T-helper 9 cell (primary cell): ENCODE measurements at regions not wholly inside any gene's neighbourhood (a gene's known extent, or its start where the extent isn't known, plus 50 kb on each side); places are given as distances from the start of the nearest gene placed in this dataset.
"Not testable (repeated sequence)": the region's sequence is repeated elsewhere in the genome, so short reads cannot be mapped to it uniquely, and the experiment has no call there.

ENCODE experiments used
- DNase-seq: peaks from one replicate; pipeline ENCODE4 v3.0.0-alpha.2; 2020

DNA sequence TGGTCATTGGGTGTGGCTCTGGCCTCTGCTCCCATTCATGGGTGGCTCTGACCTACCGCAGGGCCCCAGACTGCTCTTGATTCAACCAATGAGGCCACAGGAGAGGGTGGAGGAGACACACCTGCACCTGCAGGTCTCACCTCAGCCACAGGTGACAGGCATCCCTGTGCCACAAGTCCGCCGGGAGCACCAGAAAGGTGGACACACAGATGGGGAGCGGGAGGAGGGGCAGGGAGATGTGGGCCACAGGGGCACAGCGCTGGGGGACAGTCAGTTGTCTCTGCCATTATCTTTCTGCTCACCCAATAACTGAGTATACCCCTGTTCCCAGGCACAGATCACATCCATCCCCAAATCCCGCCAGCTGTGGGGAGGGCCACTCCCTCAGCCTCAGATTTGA is 189.1 kb upstream of the SALL3 start:
- no peak for DNase-seq

DNA sequence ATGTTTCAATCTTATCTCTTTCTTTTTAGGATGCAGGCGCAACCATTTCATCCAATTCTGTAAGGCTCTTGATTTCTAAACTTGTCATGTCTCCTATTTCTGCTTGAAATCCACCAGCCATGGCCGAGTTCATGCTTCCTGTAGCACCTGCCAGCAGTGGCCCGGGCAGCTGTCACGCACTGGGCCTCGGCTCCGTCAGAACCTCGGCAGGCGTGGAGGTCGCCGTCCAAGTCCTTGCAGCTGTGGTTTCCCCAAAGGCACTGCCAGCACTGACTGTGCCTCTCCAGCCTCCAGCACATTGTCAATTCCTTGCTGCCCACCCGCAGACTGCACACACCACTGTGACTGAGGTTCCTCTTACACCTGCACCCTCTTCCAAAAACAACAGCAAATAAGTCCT is 188.7 kb upstream of the SALL3 start:
- no peak for DNase-seq

DNA sequence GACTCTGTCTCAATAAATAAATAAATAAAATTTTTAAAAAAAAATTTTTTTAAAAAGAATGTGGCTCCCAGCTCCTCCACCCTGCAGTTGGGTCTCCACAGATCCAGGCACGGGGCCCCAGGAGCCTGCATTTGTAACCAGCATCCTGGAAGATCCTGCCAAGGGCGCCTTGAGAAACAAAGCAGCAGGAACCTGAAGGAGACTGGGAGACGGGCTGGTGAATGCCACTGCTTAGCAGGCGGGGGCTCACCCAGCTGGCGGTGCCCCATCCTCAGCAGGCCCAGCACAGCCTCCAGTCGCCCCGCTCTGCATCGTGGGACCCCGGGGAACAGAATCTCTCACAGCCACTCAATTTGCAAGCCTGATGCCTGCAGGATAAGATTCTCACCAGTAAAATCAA is 187.5 kb upstream of the SALL3 start:
- DNase-seq, result no peak

DNA sequence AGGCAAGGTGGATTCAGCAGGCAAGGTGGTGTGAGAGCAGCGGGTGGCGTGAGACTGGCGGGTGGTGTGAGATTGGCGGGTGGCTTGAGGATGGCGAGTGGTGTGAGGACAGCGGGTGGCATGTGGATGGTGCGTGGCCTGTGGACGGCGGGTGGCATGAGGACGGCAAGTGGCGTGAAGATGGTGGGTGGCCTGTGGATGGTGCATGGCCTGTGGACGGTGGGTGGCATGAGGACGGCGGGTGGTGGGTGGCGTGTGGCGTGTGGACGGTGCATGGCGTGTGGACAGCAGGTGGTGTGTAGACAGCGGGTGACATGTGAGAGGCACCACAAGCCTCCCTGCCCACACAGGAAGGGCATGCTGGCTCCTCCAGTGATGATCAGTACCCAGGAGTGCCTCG is 186.9 kb upstream of the SALL3 start:
- DNase-seq, result no peak

DNA sequence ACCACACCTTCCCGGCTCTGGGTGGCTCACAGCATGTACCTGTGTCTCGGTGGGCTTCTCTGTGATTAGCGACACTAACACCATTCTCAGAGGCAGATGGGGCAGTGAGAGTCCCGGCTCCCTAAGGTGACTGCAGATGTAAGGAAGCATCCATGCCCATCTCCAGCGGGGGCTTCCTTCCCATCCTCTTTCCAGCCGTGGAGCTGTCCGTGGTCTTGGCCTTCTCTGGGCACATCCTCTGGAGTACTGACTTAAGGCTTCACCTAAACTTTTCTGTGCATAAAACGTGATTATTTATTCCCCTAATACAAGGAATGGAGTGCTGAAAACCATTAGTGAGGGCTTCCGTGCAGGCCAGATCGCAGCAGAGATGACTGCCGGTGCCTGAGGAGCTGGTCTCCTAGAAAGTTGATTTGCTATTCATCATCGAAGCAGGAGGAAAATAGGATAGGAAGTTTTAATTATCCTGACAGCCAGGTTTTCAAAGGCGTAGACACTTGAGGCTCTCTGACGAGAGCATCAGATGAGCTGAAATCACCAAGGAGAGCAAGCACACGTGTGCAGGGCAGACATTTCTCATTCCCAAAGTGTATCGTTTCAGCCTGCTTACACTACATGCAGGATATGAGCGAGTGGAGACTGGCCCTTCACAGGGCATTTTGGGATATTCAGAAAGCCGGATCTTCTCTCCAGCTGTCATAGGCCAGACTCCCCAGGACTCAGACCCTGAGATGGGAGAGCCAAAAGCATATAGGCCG is 186.1 kb upstream of the SALL3 start:
- no peak for DNase-seq

DNA sequence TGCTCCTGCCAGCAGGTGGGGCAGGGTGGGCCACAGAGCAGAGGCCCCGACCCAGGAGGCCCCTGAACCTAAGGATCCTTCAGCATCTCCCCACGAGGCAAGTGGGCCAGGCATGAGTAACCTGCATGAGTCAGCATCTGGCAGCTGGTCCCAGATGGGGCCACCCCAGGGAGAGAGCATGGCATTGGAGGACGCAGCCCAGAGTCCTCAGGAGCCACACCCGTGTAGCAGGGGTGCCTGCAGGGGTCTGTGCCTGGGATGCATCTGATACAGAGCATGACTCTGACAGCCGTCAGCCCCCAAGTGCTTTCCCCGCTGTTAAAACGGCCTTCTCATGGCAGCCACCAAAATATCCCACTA is 185.6 kb upstream of the SALL3 start:
- no peak for DNase-seq

DNA sequence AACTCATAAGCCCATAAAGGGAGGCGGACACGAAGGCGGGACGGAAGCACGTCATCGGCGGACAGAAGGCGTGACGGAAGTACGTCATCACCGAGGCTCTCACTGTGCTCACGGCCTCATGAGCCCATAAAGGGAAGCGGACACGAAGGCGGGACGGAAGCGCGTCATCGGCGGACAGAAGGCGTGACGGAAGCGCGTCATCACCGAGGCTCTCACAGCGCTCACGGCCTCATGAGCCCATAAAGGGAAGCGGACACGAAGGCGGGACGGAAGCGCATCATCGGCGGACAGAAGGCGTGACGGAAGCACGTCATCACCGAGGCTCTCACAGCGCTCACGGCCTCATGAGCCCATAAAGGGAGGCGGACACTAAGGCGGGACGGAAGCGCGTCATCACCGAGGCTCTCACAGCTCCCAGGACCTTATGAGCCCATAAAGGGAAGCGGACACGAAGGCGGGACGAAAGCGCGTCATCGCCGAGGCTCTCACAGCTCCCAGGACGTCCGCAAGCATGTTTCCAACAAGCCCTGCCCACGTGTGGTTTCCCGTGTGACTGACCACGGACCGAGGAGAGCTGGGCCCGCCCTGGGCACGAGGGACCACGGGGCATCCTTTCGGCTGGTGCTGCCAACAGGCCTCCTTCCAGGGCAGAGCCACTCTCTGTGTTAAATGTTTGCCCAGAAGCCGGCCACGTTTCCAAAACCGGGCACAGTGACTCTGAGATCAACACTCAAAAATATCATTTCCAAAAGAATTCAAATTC is 182.7 kb upstream of the SALL3 start:
- DNase-seq, result no peak

DNA sequence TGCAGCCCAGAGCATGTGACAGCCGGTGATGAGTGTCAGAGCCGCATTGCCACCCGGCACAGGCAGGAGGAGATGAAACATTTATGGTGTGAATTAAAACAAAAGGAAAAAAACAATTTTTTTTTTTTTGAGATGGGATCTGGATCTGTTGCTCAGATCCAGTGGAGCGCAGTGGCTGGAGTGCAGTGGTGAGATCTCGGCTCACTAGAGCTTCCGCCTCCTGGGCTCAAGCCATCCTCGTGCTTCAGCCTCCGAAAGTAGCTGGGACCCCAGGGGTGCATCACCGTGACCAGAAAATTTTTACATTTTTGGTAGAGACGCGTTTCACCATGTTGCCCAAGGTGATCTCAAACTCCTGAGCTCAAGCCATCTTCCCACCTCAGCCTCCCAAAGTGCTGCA is 182.1 kb upstream of the SALL3 start:
- DNase-seq, result no peak

DNA sequence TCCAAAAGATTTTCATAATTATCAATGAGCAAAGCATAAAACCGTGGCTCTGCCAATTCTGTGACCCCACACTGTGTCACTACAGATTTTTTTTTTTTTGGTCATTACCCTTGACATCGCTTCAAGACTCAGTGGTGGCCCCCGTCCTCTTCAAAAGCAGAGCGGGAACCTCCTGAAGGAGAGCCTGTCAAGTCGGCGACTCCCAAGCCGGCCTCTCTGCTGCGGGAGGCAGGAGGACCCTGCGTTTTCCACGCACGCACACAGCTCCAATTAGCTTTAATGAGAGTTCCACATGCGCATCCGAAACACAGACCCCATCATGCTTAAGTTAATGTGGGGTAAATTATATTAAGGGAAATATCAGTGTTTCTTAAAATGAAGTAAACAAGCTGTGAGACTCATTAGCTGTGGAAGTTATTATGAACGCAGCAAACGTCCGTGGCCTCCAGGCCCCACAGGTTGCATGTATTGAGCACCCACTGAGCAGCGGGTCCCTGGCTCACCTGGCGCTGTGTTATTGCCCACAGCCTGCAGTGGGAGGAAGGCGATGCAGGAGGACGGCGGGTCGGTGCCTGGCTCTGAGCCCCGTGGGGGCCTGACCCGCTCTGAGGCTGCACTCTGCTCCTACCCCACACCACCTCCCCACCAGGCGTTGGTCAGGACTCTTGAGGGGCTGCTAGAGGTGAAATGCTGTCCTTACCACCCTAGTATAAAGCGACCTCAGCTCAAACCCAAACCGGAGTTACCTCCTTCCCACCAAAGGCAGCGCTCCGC is 181.0 kb upstream of the SALL3 start:
- DNase-seq, result no peak

DNA sequence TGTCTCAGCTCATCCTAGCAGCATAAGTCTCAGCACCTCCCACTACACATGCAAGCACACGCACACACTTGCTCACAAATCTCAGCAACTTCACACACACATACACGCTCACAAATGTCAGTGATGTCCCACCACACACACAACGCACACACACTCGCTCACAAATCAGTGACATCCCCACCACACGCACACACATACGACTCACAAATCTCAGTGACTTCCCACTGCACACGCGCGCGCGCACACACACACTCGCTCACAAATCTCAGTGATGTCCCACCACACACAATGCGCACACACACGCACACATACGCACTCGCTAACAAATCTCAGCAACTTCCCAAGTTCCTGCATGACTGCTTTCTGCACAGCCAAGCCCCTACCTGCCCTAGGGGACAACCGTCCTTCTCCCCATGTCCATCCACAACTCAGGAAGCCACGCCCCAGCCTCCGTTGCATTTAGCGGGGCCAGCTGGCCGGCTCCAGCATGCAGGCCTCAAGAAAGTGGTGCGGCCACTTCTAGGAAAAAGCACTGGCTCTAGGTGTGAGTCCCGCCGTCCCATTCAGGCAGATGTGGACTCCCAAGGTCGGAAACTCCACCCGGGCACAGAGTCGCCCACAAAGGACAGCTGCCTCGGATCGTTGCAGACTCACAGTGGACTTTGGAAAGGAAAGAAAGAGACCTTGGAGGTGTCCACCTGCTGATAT is 180.1 kb upstream of the SALL3 start:
- no peak for DNase-seq

DNA sequence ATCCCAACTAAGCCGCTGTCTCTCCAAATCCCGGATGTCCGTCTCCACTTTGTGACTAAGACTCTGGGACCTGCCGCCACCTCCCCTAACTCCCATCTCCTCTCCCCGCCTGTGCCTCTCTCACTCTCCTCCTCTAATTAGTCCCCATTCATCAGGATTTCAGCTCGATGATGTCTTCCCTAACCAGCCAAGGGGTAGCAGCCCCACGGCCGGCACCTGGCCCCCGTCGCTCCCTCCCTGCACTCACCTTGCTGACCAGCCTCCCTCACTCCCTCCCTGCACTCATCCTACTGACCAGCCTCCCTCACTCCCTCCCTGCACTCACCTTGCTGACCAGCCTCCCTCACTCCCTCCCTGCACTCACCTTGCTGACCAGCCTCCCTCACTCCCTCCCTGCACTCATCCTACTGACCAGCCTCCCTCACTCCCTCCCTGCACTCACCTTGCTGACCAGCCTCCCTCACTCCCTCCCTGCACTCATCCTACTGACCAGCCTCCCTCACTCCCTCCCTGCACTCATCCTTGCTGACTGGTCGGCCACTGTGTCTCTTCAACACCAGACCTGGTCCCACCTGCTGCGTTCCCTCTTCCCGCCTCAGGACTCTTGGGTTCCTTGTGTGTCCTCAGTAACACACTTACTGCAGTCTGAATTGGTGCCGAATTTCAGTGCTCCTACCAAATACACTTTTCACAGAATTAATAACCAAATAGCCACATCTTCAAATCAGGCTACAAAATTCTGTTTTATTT is 179.3 kb upstream of the SALL3 start:
- DNase-seq, result not testable (repeated sequence)

DNA sequence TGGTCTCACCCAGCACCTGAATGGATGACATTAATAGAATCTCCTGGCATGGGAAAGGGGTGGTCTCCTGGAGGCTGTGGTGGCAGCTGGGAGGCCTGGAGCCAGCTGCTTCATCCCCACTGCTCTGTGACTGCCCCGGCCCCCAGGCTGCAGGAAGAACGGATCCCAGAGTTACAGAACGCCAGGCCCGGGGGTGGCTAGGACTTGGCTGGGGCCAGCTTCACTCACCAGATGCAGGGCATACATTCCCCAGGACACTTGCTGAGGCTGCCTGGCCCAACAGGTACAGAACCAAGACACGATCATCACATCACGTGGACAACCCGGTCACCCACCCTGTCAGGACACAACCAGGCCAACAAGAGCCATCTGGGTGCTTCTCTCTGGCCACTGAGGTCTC is 178.6 kb upstream of the SALL3 start:
- DNase-seq, result no peak

DNA sequence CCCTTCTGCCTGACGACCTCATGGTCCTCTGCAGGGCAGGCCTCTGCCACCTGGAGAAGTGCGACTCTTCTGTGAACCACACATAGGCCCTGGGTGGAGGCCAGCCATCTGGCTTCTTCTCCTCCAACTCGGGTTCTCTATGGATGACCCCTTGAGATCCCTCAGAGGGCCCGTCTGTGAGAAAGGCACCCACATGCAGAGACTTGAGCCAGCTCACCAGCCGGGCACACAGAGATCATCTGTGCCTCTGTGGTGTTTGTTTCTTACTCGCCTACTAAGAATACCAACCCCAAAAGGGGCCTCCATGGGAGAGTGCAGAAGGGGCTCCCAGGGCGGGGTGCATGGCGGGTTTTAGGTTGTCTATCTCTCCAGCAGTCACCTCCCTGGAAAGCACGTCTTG is 176.5 kb upstream of the SALL3 start:
- DNase-seq, result no peak

DNA sequence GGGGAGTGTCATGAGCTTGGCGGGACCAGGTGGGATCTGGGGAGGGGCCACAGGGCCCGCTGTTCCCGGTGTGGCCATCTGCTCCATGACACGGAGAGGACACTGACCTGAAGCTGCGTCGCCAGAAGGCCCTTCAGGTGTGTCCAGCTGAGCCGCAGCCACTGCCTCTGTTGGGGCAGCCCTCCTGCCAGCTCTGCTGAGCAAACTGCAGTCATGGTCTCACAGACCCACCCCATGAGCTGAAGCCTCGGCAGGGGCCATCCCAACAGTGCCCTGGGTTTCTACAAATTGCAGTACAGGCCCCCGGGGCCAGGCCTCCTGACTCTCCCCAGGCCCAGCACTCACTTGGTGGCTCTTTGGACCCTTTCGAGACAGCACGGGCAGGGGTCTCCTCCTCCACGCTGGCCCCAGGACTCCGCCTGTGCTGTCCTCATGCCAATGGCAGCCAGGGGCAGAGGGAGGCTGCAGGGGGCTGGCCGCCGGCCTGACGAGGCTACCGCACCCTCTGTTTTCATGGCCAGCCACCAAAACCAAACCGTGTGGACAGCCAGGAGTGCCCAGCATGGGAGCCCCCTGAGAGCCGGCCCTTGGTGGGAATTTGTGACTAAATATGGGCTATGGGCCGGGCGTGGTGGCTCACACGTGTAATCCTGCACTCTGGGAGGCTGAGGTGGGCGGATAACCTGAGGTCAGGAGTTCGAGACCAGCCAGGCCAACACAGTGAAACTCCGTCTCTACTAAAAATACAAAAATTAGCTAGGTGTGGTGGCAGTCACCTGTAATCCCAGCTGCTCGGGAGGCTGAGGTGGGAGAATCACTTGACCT is 175.2 kb upstream of the SALL3 start:
- no peak for DNase-seq

DNA sequence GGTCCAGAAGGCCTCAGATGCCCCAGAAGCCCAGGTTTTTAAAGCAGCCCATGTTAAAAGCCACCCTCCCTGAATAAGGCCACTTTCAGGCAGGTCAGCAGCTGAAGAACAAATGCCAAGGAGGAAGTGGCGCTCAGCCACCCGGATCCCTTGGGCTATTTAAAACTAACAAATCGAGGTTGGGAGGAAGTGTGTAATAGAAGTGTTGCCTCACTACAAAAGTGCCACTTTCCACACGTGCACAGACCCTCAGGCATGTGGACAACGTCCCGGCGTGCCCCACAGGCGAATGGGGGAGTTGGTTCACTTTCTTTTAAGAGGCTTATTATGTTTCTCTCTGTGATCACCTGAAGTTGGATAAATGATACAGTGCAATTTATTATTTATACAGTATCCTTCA is 173.8 kb upstream of the SALL3 start:
- DNase-seq, result no peak

DNA sequence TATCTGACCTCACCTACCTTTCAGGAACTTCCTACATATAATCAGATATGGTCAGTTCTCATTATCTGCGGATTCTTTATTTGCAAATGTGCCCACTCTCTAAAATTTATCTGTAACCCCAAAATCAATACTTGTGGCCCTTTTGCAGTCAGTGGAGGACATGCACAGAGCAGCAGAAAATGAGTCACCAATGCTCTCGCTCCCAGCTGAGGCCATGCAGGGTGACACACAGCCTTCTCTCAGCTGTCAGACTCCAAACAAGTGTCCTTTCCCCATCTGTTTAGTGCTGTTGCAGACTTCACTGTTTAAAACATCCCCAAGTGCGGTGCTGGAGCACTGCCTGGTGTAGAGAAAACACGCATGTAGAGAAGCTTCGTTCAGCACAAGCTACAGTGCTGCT is 171.9 kb upstream of the SALL3 start:
- DNase-seq, result no peak

DNA sequence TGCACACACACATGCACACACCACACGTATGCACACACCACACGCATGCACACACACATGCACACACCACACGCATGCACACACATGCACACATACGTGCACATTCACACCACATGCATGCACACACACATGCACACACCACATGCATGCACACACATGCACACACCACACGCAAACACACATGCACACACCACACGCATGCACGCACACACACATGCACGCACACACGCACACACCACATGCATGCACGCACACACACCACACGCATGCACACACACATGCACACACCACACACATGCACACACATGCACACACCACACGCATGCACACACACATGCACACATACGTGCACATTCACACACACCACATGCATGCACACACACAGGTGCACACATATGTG is 169.8 kb upstream of the SALL3 start:
- DNase-seq, result no peak

DNA sequence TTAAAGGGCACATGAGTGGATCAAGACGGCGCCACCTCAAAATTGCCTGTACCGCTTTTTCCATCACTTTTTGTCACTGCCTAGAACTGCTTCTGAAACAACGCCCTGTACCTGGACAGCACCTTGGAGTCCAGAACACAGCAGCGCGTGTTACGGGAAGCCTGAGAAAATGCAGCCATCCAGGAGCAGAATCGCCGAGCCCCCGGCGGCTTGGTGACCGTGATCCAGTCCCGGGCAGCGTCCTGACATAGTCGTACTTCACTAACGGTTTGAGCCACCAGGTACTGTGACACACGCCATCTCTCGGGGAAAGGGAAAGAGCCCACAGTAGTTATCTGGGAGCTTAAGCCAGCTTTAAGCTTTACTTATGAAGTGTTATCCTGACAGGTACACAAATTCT is 168.9 kb upstream of the SALL3 start:
- no peak for DNase-seq

DNA sequence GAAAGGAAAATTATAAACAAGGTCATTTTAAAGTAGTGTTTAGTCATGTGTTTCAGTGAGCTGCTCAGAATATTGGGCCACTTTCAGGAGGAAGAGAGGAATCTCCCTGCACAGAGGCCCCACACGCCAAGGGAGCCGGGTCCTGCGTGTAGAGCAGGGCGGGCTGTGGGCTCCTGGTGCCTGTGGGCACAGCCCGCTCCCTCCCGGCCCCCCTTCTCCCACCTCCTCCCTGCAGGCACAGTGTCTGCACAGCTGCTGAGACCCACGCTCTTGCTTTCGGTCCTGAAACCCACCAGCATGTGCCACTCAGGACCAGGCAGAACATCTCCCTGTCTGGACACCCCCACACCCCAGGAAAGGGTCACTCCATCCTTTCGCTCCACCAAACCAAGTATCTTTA is 167.6 kb upstream of the SALL3 start:
- no peak for DNase-seq

DNA sequence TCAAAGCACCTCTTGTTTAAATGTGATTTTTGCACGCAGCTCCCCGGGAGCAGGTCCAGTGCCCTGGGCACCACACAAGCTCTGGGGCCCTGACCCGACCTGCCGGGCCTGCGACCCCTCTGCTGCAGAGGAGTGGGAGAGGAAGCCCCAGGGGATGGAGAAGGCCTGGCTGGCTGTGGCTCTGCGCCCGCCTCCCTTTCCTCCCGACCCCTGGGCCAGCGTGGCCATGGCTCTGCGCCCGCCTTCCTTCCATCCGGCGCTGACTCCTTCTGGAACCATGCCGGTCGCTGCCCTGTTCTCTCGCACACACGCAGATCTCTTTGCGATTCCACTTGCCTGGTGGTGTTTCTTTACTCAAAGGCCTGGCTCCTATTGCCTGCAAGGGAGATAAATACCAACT is 166.5 kb upstream of the SALL3 start:
- DNase-seq, result no peak

DNA sequence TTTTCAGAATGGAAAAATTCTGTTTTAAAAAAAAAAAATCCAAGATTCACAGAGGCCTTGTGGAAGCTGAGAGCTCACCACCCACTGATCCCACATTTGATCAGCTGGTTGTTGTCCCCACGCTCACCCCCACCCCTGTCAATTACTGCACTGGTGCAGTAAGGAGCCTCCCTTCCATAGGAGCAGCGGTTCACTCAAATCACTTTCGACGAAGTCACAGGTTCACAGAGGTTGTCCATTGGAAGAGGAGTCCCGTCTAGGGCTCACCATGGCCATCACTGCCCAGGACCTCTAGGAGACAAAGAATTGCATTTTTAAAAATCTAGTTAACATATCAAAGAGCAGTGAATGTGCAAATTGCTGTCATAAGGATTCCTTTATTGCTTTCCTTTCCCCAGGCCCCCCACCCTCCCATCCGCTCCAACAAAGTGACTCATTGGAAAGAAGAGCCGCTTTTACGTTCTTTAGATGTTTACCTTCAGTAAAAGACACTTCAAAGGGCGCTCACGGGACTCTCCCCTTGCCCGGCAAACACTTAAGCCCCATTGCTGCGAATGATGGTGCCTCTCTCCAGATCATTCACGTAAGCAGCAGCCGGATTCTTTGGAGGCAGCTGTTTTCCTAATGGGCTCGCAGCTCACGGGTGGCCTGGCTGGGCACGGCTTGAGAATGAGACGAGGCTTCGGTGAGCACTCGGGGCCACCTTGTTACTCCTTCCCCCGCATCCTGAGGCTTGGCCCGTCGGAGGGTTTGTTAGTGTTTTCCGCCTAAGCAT is 165.5 kb upstream of the SALL3 start:
- DNase-seq, result no peak
